ENCODE measurements at regions not wholly inside any gene's neighbourhood (a gene's known extent, or its start where the extent isn't known, plus 50 kb on each side); places are given as distances from the start of the nearest gene placed in this dataset.

- Histone ChIP-seq H3K4ac (ENCODE audit: low read depth in 1 of 2, low read length in 2 of 2) (no peak overlapping the region), H4K91ac (ENCODE audit: low read length) (no peak overlapping the region), H2BK5ac (ENCODE audit: low read depth, low read length, poor library complexity, severe bottlenecking) (no peak overlapping the region), H2BK15ac (ENCODE audit: low read depth, poor library complexity, severe bottlenecking) (no peak overlapping the region), H2AK5ac (ENCODE audit: low read length, severe bottlenecking) (no peak overlapping the region), H2BK12ac (ENCODE audit: low read length in 2 of 2) (no peak overlapping the region), H3K14ac (ENCODE audit: low read length in 2 of 2) (no peak overlapping the region), H3K23ac (ENCODE audit: low read length in 2 of 2) (no peak overlapping the region), H3K4me3 (ENCODE audit: insufficient read depth in 1 of 2, low read depth in 1 of 2, low read length in 2 of 2) (no peak overlapping the region), H2BK120ac (ENCODE audit: low read depth, low read length) (no peak overlapping the region), H3K36me3 (ENCODE audit: control insufficient read depth in 1 of 2, insufficient read depth in 2 of 2, low read depth in 1 of 2, low read length in 2 of 2) (no peaks in the 10 kb centered on the region), H3K9me3 (ENCODE audit: control insufficient read depth, low read length) (peaks cover 9% of the 10 kb centered on the region), H2AFZ (ENCODE audit: low read depth, low read length) (no peak overlapping the region), H3K4me1 (ENCODE audit: control insufficient read depth, insufficient read depth, low read depth, low read length) (no peaks in the 10 kb centered on the region), H3K9ac (ENCODE audit: low read length) (no peak overlapping the region), H3K27ac (ENCODE audit: low read length, poor library complexity, severe bottlenecking) (no peak overlapping the region), H3K18ac (ENCODE audit: low read depth in 1 of 2, low read length in 2 of 2) (no peak overlapping the region), H3K27me3 (ENCODE audit: control insufficient read depth in 1 of 2, insufficient read depth in 1 of 2, low read length in 2 of 2) (no peaks in the 10 kb centered on the region), H3K4me2 (ENCODE audit: low read length, poor library complexity, severe bottlenecking) (no peak overlapping the region), H4K8ac (ENCODE audit: low read length) (no peak overlapping the region), H3K79me1 (replicated peaks; ENCODE audit: low read length, poor library complexity, severe bottlenecking) (no peaks in the 10 kb centered on the region)
- no peak for DNase-seq
- WGBS: 86% methylated on average over 2 of the region's 3 CpGs
Observed at GRCh38 chr2:79275863-79276262, 116.3 kb upstream of the REG3A start.

GRCh38 chr2:79275197-79275596, 115.6 kb upstream of the REG3A start:
- Histone ChIP-seq H4K91ac (ENCODE audit: low read length) (no peak overlapping the region), H3K4me2 (ENCODE audit: low read length, poor library complexity, severe bottlenecking) (no peak overlapping the region), H3K27ac (ENCODE audit: low read length, poor library complexity, severe bottlenecking) (no peak overlapping the region), H2BK12ac (ENCODE audit: low read length in 2 of 2) (no peak overlapping the region), H3K9ac (ENCODE audit: low read length) (no peak overlapping the region), H2BK15ac (ENCODE audit: low read depth, poor library complexity, severe bottlenecking) (no peak overlapping the region), H3K27me3 (ENCODE audit: control insufficient read depth in 1 of 2, insufficient read depth in 1 of 2, low read length in 2 of 2) (no peaks in the 10 kb centered on the region), H2BK120ac (ENCODE audit: low read depth, low read length) (no peak overlapping the region), H3K18ac (ENCODE audit: low read depth in 1 of 2, low read length in 2 of 2) (no peak overlapping the region), H3K4me3 (ENCODE audit: insufficient read depth in 1 of 2, low read depth in 1 of 2, low read length in 2 of 2) (no peak overlapping the region), H3K79me1 (replicated peaks; ENCODE audit: low read length, poor library complexity, severe bottlenecking) (no peaks in the 10 kb centered on the region), H2AFZ (ENCODE audit: low read depth, low read length) (no peak overlapping the region), H3K4me1 (ENCODE audit: control insufficient read depth, insufficient read depth, low read depth, low read length) (no peaks in the 10 kb centered on the region), H3K36me3 (ENCODE audit: control insufficient read depth in 1 of 2, insufficient read depth in 2 of 2, low read depth in 1 of 2, low read length in 2 of 2) (no peaks in the 10 kb centered on the region), H3K23ac (ENCODE audit: low read length in 2 of 2) (no peak overlapping the region), H3K14ac (ENCODE audit: low read length in 2 of 2) (no peak overlapping the region), H2AK5ac (ENCODE audit: low read length, severe bottlenecking) (no peak overlapping the region), H3K9me3 (ENCODE audit: control insufficient read depth, low read length) (peaks cover 9% of the 10 kb centered on the region), H4K8ac (ENCODE audit: low read length) (no peak overlapping the region), H2BK5ac (ENCODE audit: low read depth, low read length, poor library complexity, severe bottlenecking) (no peak overlapping the region), H3K4ac (ENCODE audit: low read depth in 1 of 2, low read length in 2 of 2) (no peak overlapping the region)
- no peak for DNase-seq
- WGBS: 58% methylated on average over 2 of the region's 2 CpGs

GRCh38 chr2:79272616-79273015, 113.1 kb upstream of the REG3A start:
- Histone ChIP-seq H3K4me1 (ENCODE audit: control insufficient read depth, insufficient read depth, low read depth, low read length) (no peaks in the 10 kb centered on the region), H3K4me3 (ENCODE audit: insufficient read depth in 1 of 2, low read depth in 1 of 2, low read length in 2 of 2) (no peak overlapping the region), H2BK12ac (ENCODE audit: low read length in 2 of 2) (no peak overlapping the region), H2AK5ac (ENCODE audit: low read length, severe bottlenecking) (no peak overlapping the region), H3K36me3 (ENCODE audit: control insufficient read depth in 1 of 2, insufficient read depth in 2 of 2, low read depth in 1 of 2, low read length in 2 of 2) (no peaks in the 10 kb centered on the region), H4K91ac (ENCODE audit: low read length) (no peak overlapping the region), H2BK5ac (ENCODE audit: low read depth, low read length, poor library complexity, severe bottlenecking) (no peak overlapping the region), H3K27me3 (ENCODE audit: control insufficient read depth in 1 of 2, insufficient read depth in 1 of 2, low read length in 2 of 2) (no peaks in the 10 kb centered on the region), H3K27ac (ENCODE audit: low read length, poor library complexity, severe bottlenecking) (no peak overlapping the region), H4K8ac (ENCODE audit: low read length) (no peak overlapping the region), H3K79me1 (replicated peaks; ENCODE audit: low read length, poor library complexity, severe bottlenecking) (no peaks in the 10 kb centered on the region), H3K23ac (ENCODE audit: low read length in 2 of 2) (no peak overlapping the region), H2AFZ (ENCODE audit: low read depth, low read length) (no peak overlapping the region), H3K9me3 (ENCODE audit: control insufficient read depth, low read length) (peaks cover 9% of the 10 kb centered on the region), H3K4me2 (ENCODE audit: low read length, poor library complexity, severe bottlenecking) (no peak overlapping the region), H3K18ac (ENCODE audit: low read depth in 1 of 2, low read length in 2 of 2) (no peak overlapping the region), H3K4ac (ENCODE audit: low read depth in 1 of 2, low read length in 2 of 2) (no peak overlapping the region), H2BK15ac (ENCODE audit: low read depth, poor library complexity, severe bottlenecking) (no peak overlapping the region), H3K14ac (ENCODE audit: low read length in 2 of 2) (no peak overlapping the region), H3K9ac (ENCODE audit: low read length) (no peak overlapping the region), H2BK120ac (ENCODE audit: low read depth, low read length) (no peak overlapping the region)
- DNase-seq: no peak

GRCh38 chr2:79271456-79271855, 111.9 kb upstream of the REG3A start:
- Histone ChIP-seq H3K23ac (ENCODE audit: low read length in 2 of 2) (no peak overlapping the region), H3K14ac (ENCODE audit: low read length in 2 of 2) (no peak overlapping the region), H3K4me1 (ENCODE audit: control insufficient read depth, insufficient read depth, low read depth, low read length) (no peaks in the 10 kb centered on the region), H2BK12ac (ENCODE audit: low read length in 2 of 2) (no peak overlapping the region), H3K4me2 (ENCODE audit: low read length, poor library complexity, severe bottlenecking) (no peak overlapping the region), H3K27me3 (ENCODE audit: control insufficient read depth in 1 of 2, insufficient read depth in 1 of 2, low read length in 2 of 2) (no peaks in the 10 kb centered on the region), H4K8ac (ENCODE audit: low read length) (no peak overlapping the region), H3K4ac (ENCODE audit: low read depth in 1 of 2, low read length in 2 of 2) (no peak overlapping the region), H3K18ac (ENCODE audit: low read depth in 1 of 2, low read length in 2 of 2) (no peak overlapping the region), H2BK5ac (ENCODE audit: low read depth, low read length, poor library complexity, severe bottlenecking) (no peak overlapping the region), H3K9ac (ENCODE audit: low read length) (no peak overlapping the region), H2AK5ac (ENCODE audit: low read length, severe bottlenecking) (no peak overlapping the region), H3K27ac (ENCODE audit: low read length, poor library complexity, severe bottlenecking) (no peak overlapping the region), H4K91ac (ENCODE audit: low read length) (no peak overlapping the region), H3K79me1 (replicated peaks; ENCODE audit: low read length, poor library complexity, severe bottlenecking) (no peaks in the 10 kb centered on the region), H2BK15ac (ENCODE audit: low read depth, poor library complexity, severe bottlenecking) (no peak overlapping the region), H2AFZ (ENCODE audit: low read depth, low read length) (no peak overlapping the region), H3K9me3 (ENCODE audit: control insufficient read depth, low read length) (peaks cover 9% of the 10 kb centered on the region), H3K4me3 (ENCODE audit: insufficient read depth in 1 of 2, low read depth in 1 of 2, low read length in 2 of 2) (no peak overlapping the region), H2BK120ac (ENCODE audit: low read depth, low read length) (no peak overlapping the region), H3K36me3 (ENCODE audit: control insufficient read depth in 1 of 2, insufficient read depth in 2 of 2, low read depth in 1 of 2, low read length in 2 of 2) (no peaks in the 10 kb centered on the region)
- DNase-seq: no peak
- 50% methylated on average over 1 of the region's 3 CpGs for WGBS

All from mesenchymal stem cell (in vitro differentiated cells and primary cell).